HEK293 (cell line): ENCODE measurements at regions not wholly inside any gene's neighbourhood (a gene's known extent, or its start where the extent isn't known, plus 50 kb on each side); places are given as distances from the start of the nearest gene placed in this dataset.
A peak's percentile ranks its signal among the peaks of the same experiment; 100 is the strongest.
"Not testable (repeated sequence)": the region's sequence is repeated elsewhere in the genome, so short reads cannot be mapped to it uniquely, and the experiment has no call there.

Source experiments
- CTCF ChIA-PET: fragments of 350-600 bp; formaldehyde crosslinking; extraction: SDS; loops from one replicate; lab custom pipeline; 2021; ENCODE audit warnings: antibody characterized with exemption; lab: Yijun Ruan, JAX
- POLR2A ChIA-PET: fragments of 300-600 bp; formaldehyde crosslinking; extraction: SDS; loops from one replicate; lab custom pipeline; 2020; ENCODE audit warnings: antibody characterized with exemption, inconsistent platforms; lab: Yijun Ruan, JAX
- H3K27ac ChIP-seq: fragments of 200-500 bp; sonication (Bioruptor generic); 2 replicates; pipeline ENCODE4 v1.5.1; 2014; ENCODE audit warnings: low read depth, low read length, control low read depth, inconsistent platforms; ENCODE audit errors: extremely low read depth
- H3K36me3 ChIP-seq, 2 experiments: fragments of 200-500 bp in 1 of 2; sonication (Bioruptor generic) in 1 of 2; 1 replicate in 1 of 2; 2 replicates in 1 of 2; pipeline ENCODE4 v1.5.1; 2014 to 2017; ENCODE audit warnings: inconsistent platforms in 2 of 2, low read length in 2 of 2; ENCODE audit not compliant: control insufficient read depth in 2 of 2, insufficient read depth in 1 of 2
- H3K4me1 ChIP-seq: fragments of 200-500 bp; sonication (Bioruptor generic); 2 replicates; pipeline ENCODE4 v1.5.1; 2014; ENCODE audit warnings: mild to moderate bottlenecking, low read length, inconsistent platforms; ENCODE audit not compliant: control insufficient read depth, insufficient read depth
- H3K4me3 ChIP-seq: 2 replicates; pipeline ENCODE4 v1.5.1; 2011; ENCODE audit warnings: low read depth, mild to moderate bottlenecking, control low read depth, low read length, moderate library complexity
- H3K9me3 ChIP-seq: fragments of 200-500 bp; sonication (Bioruptor generic); 2 replicates; pipeline ENCODE4 v1.5.1; 2014; ENCODE audit warnings: low read depth, low read length, inconsistent platforms; ENCODE audit not compliant: control insufficient read depth, insufficient read depth
- FEZF1 ChIP-seq: fragments of 450-650 bp; formaldehyde crosslinking; IDR thresholded peaks from 2 replicates; pipeline ENCODE4 v1.5.1; 2016; ENCODE audit warnings: missing biosample characterization, missing genetic modification characterization
- GLI4 ChIP-seq: fragments of 450-650 bp; formaldehyde crosslinking; IDR thresholded peaks from 2 replicates; pipeline ENCODE4 v1.5.1; 2016; ENCODE audit warnings: missing biosample characterization, missing genetic modification characterization
- HOXC10 ChIP-seq: sonication (generic); formaldehyde crosslinking; IDR thresholded peaks from 2 replicates; pipeline ENCODE4 v1.8.1; 2023; ENCODE audit warnings: mild to moderate bottlenecking, missing genetic modification reagents
- KLF1 ChIP-seq: fragments of 450-650 bp; formaldehyde crosslinking; IDR thresholded peaks from 2 replicates; pipeline ENCODE4 v1.5.1; 2016; ENCODE audit warnings: missing biosample characterization, missing genetic modification characterization
- SCRT1 ChIP-seq: fragments of 450-650 bp; formaldehyde crosslinking; IDR thresholded peaks from 2 replicates; pipeline ENCODE4 v1.5.1; 2016; ENCODE audit warnings: missing biosample characterization, missing genetic modification characterization, borderline replicate concordance
- SCRT2 ChIP-seq: fragments of 450-650 bp; formaldehyde crosslinking; IDR thresholded peaks from 2 replicates; pipeline ENCODE4 v1.5.1; 2016; ENCODE audit warnings: missing biosample characterization, missing genetic modification characterization
- ZBTB21 ChIP-seq: fragments of 450-650 bp; formaldehyde crosslinking; IDR thresholded peaks from 2 replicates; pipeline ENCODE4 v1.5.1; 2017; ENCODE audit warnings: missing biosample characterization, missing genetic modification characterization
- ZNF140 ChIP-seq: fragments of 450-650 bp; formaldehyde crosslinking; IDR thresholded peaks from 2 replicates; pipeline ENCODE4 v1.5.1; 2016; ENCODE audit warnings: missing biosample characterization, missing genetic modification characterization
- ZNF2 ChIP-seq: fragments of 450-650 bp; formaldehyde crosslinking; IDR thresholded peaks from 2 replicates; pipeline ENCODE4 v1.5.1; 2016; ENCODE audit warnings: missing biosample characterization, missing genetic modification characterization
- ZNF214 ChIP-seq: fragments of 450-650 bp; formaldehyde crosslinking; IDR thresholded peaks from 2 replicates; pipeline ENCODE4 v1.5.1; 2017; ENCODE audit warnings: missing biosample characterization, mild to moderate bottlenecking, missing genetic modification characterization, borderline replicate concordance
- ZNF266 ChIP-seq: fragments of 450-650 bp; formaldehyde crosslinking; IDR thresholded peaks from 2 replicates; pipeline ENCODE4 v1.5.1; 2016; ENCODE audit warnings: missing biosample characterization, missing genetic modification characterization, low read depth
- ZNF362 ChIP-seq: fragments of 450-650 bp; formaldehyde crosslinking; IDR thresholded peaks from 2 replicates; pipeline ENCODE4 v1.5.1; 2016; ENCODE audit warnings: missing biosample characterization, missing genetic modification characterization
- ZNF433 ChIP-seq: fragments of 450-650 bp; formaldehyde crosslinking; IDR thresholded peaks from 2 replicates; pipeline ENCODE4 v1.5.1; 2016; ENCODE audit warnings: missing biosample characterization, missing genetic modification characterization, low read depth
- ZNF510 ChIP-seq: fragments of 450-650 bp; formaldehyde crosslinking; IDR thresholded peaks from 2 replicates; pipeline ENCODE4 v1.5.1; 2018; ENCODE audit warnings: mild to moderate bottlenecking, missing genetic modification characterization, missing biosample characterization; ENCODE audit not compliant: insufficient replicate concordance
- ZNF580 ChIP-seq: fragments of 450-650 bp; formaldehyde crosslinking; IDR thresholded peaks from 2 replicates; pipeline ENCODE4 v1.5.1; 2016; ENCODE audit warnings: missing biosample characterization, missing genetic modification characterization
- ZNF596 ChIP-seq: fragments of 450-650 bp; IDR thresholded peaks from 2 replicates; pipeline ENCODE4 v1.5.0; 2018; ENCODE audit warnings: missing biosample characterization, mild to moderate bottlenecking, missing genetic modification characterization, moderate library complexity
- ZNF623 ChIP-seq: fragments of 450-650 bp; formaldehyde crosslinking; IDR thresholded peaks from 2 replicates; pipeline ENCODE4 v1.5.1; 2016; ENCODE audit warnings: missing biosample characterization, missing genetic modification characterization
- ZNF677 ChIP-seq: fragments of 450-650 bp; IDR thresholded peaks from 2 replicates; pipeline ENCODE4 v1.5.0; 2018; ENCODE audit warnings: missing biosample characterization, mild to moderate bottlenecking, missing genetic modification characterization, moderate library complexity
- TF ChIP-seq, protein P1 (sequence below): fragments of 450-650 bp; formaldehyde crosslinking; IDR thresholded peaks from 2 replicates; pipeline ENCODE4 v1.5.1; 2016; ENCODE audit warnings: missing biosample characterization, missing genetic modification characterization
- TF ChIP-seq, protein P2 (sequence below): fragments of 450-650 bp; formaldehyde crosslinking; IDR thresholded peaks from 2 replicates; pipeline ENCODE4 v1.5.1; 2016; ENCODE audit warnings: missing biosample characterization, missing genetic modification characterization

- H3K4me1 ChIP-seq = no peaks in the 10 kb centered on the region
- no peak overlapping the region for H3K27ac ChIP-seq
- TF ChIP-seq FEZF1 (tag by site-specific recombination) (no peak), ZNF266 (no peak), ZNF580 (no peak)
- H3K4me3 ChIP-seq = no peak overlapping the region
- H3K36me3 ChIP-seq = no peaks in the 10 kb centered on the region
- ChIA-PET CTCF (interaction anchor here (0.8 kb wide), 1 partner anchor 216 kb away, joined by 4 read pairs; no protein-coding TSS in a partner anchor), POLR2A (no interaction called here)
- no peaks in the 10 kb centered on the region for H3K9me3 ChIP-seq
Measured at GRCh38 chr10:121393522-121393921, 204.7 kb downstream of the FGFR2 start.

- CTCF ChIA-PET, POLR2A ChIA-PET, H3K4me3 ChIP-seq, H3K36me3 ChIP-seq, H3K27ac ChIP-seq, H3K9me3 ChIP-seq, H3K4me1 ChIP-seq: not testable (repeated sequence)
- TF ChIP-seq SCRT2 (peak; percentile 84), SCRT1 (tag by site-specific recombination) (peak; percentile 85)
Measured at GRCh38 chr10:121400507-121400906, 197.7 kb downstream of the FGFR2 start.

DNA sequence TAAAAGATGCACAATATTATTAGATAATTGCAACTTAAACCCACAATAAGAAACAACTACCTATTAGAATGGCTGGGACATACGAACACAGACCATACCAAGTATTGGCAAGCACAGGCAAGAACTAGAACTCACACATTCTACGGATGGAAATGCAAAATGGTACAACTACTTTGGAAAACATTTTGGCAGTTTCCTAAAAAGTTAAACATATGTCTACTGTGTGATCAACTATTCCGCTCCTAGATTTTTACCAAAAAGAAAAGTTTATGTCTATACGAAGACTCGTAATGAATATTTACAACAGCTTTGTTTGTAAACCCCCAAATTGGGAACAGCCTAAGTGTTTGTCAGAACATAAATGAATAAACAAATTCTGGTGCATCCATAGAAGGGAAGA, 194.7 kb downstream of the FGFR2 start:
- H3K36me3 ChIP-seq = no peaks in the 10 kb centered on the region
- ChIA-PET CTCF (no interaction called here), POLR2A (no interaction called here)
- H3K4me3 ChIP-seq = no peak overlapping the region
- no peak overlapping the region for H3K27ac ChIP-seq
- H3K9me3 ChIP-seq = no peaks in the 10 kb centered on the region
- peaks cover 3% of the 10 kb centered on the region; the same call in 1 of the 2 replicates for H3K4me1 ChIP-seq
- TF ChIP-seq ZNF362 (tag by site-specific recombination) (no peak), ZNF140 (tag by site-specific recombination) (peak; percentile 58; the same call in 1 of the 2 replicates), ZNF596 (tag by site-specific recombination) (no peak)
- TF ChIP-seq, protein P1, sequence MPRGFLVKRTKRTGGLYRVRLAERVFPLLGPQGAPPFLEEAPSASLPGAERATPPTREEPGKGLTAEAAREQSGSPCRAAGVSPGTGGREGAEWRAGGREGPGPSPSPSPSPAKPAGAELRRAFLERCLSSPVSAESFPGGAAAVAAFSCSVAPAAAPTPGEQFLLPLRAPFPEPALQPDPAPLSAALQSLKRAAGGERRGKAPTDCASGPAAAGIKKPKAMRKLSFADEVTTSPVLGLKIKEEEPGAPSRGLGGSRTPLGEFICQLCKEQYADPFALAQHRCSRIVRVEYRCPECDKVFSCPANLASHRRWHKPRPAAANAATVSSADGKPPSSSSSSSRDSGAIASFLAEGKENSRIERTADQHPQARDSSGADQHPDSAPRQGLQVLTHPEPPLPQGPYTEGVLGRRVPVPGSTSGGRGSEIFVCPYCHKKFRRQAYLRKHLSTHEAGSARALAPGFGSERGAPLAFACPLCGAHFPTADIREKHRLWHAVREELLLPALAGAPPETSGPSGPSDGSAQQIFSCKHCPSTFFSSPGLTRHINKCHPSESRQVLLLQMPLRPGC (tag by site-specific recombination) = no peak

DNA sequence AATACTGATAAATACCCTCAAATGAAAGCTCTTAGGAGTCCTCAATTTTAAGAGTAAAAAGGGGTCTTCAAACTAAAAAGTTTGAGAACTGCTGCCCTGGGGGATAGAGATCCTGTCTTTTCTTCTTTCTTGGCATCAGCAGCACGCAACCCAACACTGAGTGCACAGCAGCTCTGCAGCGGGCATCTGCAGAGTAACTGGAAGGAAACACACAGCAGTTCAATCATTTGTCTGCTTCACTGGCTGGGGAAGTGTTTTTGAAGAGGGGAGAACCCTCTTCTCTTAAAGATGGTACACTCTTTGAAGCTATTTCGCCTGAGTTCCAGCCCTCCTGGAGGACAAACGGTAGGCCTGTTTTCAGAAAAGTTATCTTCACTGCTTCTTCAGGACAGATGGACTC, 193.6 kb downstream of the FGFR2 start:
- H3K36me3 ChIP-seq = no peaks in the 10 kb centered on the region
- no peak overlapping the region for H3K27ac ChIP-seq
- ChIA-PET POLR2A (no interaction called here), CTCF (interaction anchor here (0.7 kb wide), 1 partner anchor 9 kb away, joined by 3 read pairs; no protein-coding TSS in a partner anchor)
- H3K4me3 ChIP-seq = no peak overlapping the region
- TF ChIP-seq ZNF510 (tag by site-specific recombination) (no peak), ZNF214 (tag by site-specific recombination) (no peak), KLF1 (tag by site-specific recombination) (no peak), ZNF433 (tag by site-specific recombination) (no peak), ZNF362 (tag by site-specific recombination) (no peak), HOXC10 (CRISPR knock-in tag) (no peak), GLI4 (tag by site-specific recombination) (no peak), ZNF2 (tag by site-specific recombination) (no peak), ZNF677 (tag by site-specific recombination) (no peak), ZNF623 (no peak), ZBTB21 (tag by site-specific recombination) (no peak)
- TF ChIP-seq, protein P2, sequence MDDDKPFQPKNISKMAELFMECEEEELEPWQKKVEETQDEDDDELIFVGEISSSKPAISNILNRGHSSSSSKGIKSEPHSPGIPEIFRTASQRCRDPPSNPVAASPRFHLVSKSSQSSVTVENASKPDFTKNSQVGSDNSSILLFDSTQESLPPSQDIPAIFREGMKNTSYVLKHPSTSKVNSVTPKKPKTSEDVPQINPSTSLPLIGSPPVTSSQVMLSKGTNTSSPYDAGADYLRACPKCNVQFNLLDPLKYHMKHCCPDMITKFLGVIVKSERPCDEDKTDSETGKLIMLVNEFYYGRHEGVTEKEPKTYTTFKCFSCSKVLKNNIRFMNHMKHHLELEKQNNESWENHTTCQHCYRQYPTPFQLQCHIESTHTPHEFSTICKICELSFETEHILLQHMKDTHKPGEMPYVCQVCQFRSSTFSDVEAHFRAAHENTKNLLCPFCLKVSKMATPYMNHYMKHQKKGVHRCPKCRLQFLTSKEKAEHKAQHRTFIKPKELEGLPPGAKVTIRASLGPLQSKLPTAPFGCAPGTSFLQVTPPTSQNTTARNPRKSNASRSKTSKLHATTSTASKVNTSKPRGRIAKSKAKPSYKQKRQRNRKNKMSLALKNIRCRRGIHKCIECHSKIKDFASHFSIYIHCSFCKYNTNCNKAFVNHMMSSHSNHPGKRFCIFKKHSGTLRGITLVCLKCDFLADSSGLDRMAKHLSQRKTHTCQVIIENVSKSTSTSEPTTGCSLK = no peak
- no peaks in the 10 kb centered on the region for H3K9me3 ChIP-seq
- peaks cover 3% of the 10 kb centered on the region; the same call in 1 of the 2 replicates for H3K4me1 ChIP-seq
